ENCODE measurements at regions not wholly inside any gene's neighbourhood (a gene's known extent, or its start where the extent isn't known, plus 50 kb on each side); places are given as distances from the start of the nearest gene placed in this dataset.
"Not testable (repeated sequence)": the region's sequence is repeated elsewhere in the genome, so short reads cannot be mapped to it uniquely, and the experiment has no call there.

GRCh38 chr18:10086458-10087210 lies 172.8 kb downstream of the VAPA start:
- DNase-seq: no peak

- no peak for DNase-seq
Observed at GRCh38 chr18:10088734-10089133, 174.9 kb downstream of the VAPA start.

- no peak for DNase-seq
Observed at GRCh38 chr18:10089881-10090280, 176.1 kb downstream of the VAPA start.

- DNase-seq: no peak
Observed at GRCh38 chr18:10090668-10091067, 176.9 kb downstream of the VAPA start.

- DNase-seq: no peak
Observed at GRCh38 chr18:10093445-10093844, 179.6 kb downstream of the VAPA start.

- peak; percentile 62 for DNase-seq
Observed at GRCh38 chr18:10094154-10094553, 180.3 kb downstream of the VAPA start.

GRCh38 chr18:10094655-10095054 lies 180.8 kb downstream of the VAPA start:
- no peak for DNase-seq

GRCh38 chr18:10095356-10095755 lies 181.5 kb downstream of the VAPA start:
- no peak for DNase-seq

GRCh38 chr18:10099539-10100140 lies 185.8 kb downstream of the VAPA start:
- peak; percentile 60 for DNase-seq

- DNase-seq: no peak
Observed at GRCh38 chr18:10100196-10100595, 186.4 kb downstream of the VAPA start.

- no peak for DNase-seq
Observed at GRCh38 chr18:10100941-10101701, 187.3 kb downstream of the VAPA start.

- DNase-seq: no peak
Observed at GRCh38 chr18:10101729-10102128, 187.9 kb downstream of the VAPA start.

GRCh38 chr18:10105118-10105517 lies 191.3 kb downstream of the VAPA start:
- not testable (repeated sequence) for DNase-seq

GRCh38 chr18:10111191-10111590 lies 197.4 kb downstream of the VAPA start:
- no peak for DNase-seq

GRCh38 chr18:10111944-10112343 lies 198.1 kb downstream of the VAPA start:
- DNase-seq: no peak

- no peak for DNase-seq
Observed at GRCh38 chr18:10113121-10114022, 199.6 kb downstream of the VAPA start.

GRCh38 chr18:10114717-10115463 lies 201.1 kb downstream of the VAPA start:
- no peak for DNase-seq

GRCh38 chr18:10116574-10116973 lies 202.8 kb downstream of the VAPA start:
- DNase-seq: no peak

GRCh38 chr18:10119528-10119927 lies 205.7 kb downstream of the VAPA start:
- no peak for DNase-seq

- DNase-seq: no peak
Observed at GRCh38 chr18:10119991-10120390, 206.2 kb downstream of the VAPA start.

GRCh38 chr18:10120622-10121021 lies 206.8 kb downstream of the VAPA start:
- no peak for DNase-seq

GRCh38 chr18:10121028-10121427 lies 207.2 kb downstream of the VAPA start:
- DNase-seq: no peak
